Osteocyte (in vitro differentiated cells): ENCODE measurements at regions not wholly inside any gene's neighbourhood (a gene's known extent, or its start where the extent isn't known, plus 50 kb on each side); places are given as distances from the start of the nearest gene placed in this dataset.

Experiments
- DNase-seq: peaks from one replicate; pipeline ENCODE4 v3.0.0; 2021; ENCODE audit warnings: mixed read lengths; ENCODE audit not compliant: unreplicated experiment; ENCODE audit errors: extremely low spot score
- H3K27ac Mint-ChIP-seq: one replicate; pipeline ENCODE4 v1.8.0; 2021; ENCODE audit warnings: mild to moderate bottlenecking, mixed read lengths; ENCODE audit not compliant: unreplicated experiment
- H3K27me3 Mint-ChIP-seq: one replicate; pipeline ENCODE4 v1.8.0; 2021; ENCODE audit warnings: mixed read lengths; ENCODE audit not compliant: unreplicated experiment
- H3K36me3 Mint-ChIP-seq: one replicate; pipeline ENCODE4 v1.8.0; 2021; ENCODE audit warnings: mixed read lengths; ENCODE audit not compliant: unreplicated experiment
- H3K4me1 Mint-ChIP-seq: one replicate; pipeline ENCODE4 v1.8.0; 2021; ENCODE audit warnings: mixed read lengths; ENCODE audit not compliant: unreplicated experiment
- H3K4me3 Mint-ChIP-seq: one replicate; pipeline ENCODE4 v1.8.0; 2021; ENCODE audit warnings: mild to moderate bottlenecking, moderate library complexity, mixed read lengths; ENCODE audit not compliant: unreplicated experiment
- H3K9me3 Mint-ChIP-seq: one replicate; pipeline ENCODE4 v1.8.0; 2021; ENCODE audit warnings: mixed read lengths; ENCODE audit not compliant: unreplicated experiment
- TF ChIP-seq, protein P1 (sequence below): fragments of 200-600 bp; sonication (generic); IDR thresholded peaks from 2 replicates; pipeline ENCODE4 v1.5.0; 2021; ENCODE audit warnings: antibody characterized with exemption, mild to moderate bottlenecking, moderate library complexity

DNA sequence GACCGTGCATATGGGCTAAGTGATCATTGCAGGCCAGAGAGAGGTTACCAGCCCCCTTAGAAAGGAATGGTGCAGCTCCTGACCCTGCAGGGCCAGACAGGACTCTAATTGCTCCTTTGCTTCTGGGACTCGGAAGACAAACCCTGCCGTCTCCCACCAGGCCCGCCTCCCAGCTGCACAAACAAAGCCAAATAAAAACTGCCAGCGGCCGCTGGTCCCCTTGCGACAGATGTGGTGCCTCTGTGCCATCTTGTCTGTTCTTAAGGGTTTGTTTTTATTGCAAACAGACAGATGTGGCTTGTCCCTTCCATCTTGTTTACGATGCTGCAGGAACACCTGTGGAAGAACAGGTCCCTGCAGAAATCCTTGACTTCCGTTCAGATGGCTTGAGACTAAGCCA, 434.4 kb upstream of the TSHZ3 start:
- Mint-ChIP-seq H3K27me3 (no peaks in the 10 kb centered on the region), H3K36me3 (no peaks in the 10 kb centered on the region), H3K4me3 (no peak overlapping the region), H3K9me3 (peaks cover 15% of the 10 kb centered on the region), H3K27ac (no peak overlapping the region), H3K4me1 (no peaks in the 10 kb centered on the region)
- TF ChIP-seq, protein P1, sequence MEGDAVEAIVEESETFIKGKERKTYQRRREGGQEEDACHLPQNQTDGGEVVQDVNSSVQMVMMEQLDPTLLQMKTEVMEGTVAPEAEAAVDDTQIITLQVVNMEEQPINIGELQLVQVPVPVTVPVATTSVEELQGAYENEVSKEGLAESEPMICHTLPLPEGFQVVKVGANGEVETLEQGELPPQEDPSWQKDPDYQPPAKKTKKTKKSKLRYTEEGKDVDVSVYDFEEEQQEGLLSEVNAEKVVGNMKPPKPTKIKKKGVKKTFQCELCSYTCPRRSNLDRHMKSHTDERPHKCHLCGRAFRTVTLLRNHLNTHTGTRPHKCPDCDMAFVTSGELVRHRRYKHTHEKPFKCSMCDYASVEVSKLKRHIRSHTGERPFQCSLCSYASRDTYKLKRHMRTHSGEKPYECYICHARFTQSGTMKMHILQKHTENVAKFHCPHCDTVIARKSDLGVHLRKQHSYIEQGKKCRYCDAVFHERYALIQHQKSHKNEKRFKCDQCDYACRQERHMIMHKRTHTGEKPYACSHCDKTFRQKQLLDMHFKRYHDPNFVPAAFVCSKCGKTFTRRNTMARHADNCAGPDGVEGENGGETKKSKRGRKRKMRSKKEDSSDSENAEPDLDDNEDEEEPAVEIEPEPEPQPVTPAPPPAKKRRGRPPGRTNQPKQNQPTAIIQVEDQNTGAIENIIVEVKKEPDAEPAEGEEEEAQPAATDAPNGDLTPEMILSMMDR, result no peak
- DNase-seq, result no peak

DNA sequence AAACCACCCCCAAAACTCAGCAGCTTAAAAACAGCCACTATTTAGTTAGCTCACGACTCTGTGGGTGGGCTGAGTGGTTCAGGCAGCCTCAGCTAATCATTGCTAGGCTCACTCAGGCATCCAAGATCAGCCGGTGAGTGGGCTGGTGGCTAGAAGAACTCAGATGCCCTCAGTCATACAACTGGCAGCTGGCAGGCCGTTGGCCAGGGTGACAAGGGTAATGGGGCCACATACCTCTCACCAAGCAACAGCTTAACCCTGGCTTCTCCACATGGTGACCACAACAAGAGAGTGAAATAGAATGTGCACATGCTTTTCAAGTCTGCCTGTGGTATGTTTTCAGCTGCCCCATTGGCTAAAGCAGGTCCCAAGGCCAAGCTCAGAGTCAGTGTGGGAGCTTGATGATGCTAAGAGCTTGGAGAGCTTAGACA, 435.4 kb upstream of the TSHZ3 start:
- Mint-ChIP-seq H3K4me3 (no peak overlapping the region), H3K4me1 (no peaks in the 10 kb centered on the region), H3K27ac (no peak overlapping the region), H3K36me3 (no peaks in the 10 kb centered on the region), H3K27me3 (no peaks in the 10 kb centered on the region), H3K9me3 (peaks cover 15% of the 10 kb centered on the region)
- DNase-seq, result no peak
- TF ChIP-seq, protein P1, result no peak

DNA sequence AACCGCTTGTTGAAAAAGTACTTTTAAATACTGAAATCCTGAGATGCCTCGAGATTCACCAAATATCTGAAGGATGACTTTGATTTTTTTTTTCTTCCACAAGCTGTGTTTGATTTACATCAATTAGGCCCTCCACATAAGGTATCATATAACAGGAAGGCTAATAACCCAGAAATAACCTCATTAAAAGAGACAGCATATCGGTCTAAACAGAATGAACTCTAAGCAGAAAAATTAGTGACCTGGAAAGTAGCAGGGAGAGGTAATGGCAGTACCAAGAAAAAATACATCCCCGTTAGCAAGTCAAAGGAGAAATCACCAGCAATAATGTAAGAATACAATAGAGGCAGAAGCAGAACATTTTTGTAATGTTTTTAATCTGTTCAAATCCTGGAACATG, 452.4 kb upstream of the TSHZ3 start:
- TF ChIP-seq, protein P1, result no peak
- Mint-ChIP-seq H3K4me1 (no peaks in the 10 kb centered on the region), H3K27ac (no peak overlapping the region), H3K27me3 (no peaks in the 10 kb centered on the region), H3K36me3 (no peaks in the 10 kb centered on the region), H3K9me3 (peaks cover 39% of the 10 kb centered on the region), H3K4me3 (no peak overlapping the region)
- DNase-seq, result no peak

DNA sequence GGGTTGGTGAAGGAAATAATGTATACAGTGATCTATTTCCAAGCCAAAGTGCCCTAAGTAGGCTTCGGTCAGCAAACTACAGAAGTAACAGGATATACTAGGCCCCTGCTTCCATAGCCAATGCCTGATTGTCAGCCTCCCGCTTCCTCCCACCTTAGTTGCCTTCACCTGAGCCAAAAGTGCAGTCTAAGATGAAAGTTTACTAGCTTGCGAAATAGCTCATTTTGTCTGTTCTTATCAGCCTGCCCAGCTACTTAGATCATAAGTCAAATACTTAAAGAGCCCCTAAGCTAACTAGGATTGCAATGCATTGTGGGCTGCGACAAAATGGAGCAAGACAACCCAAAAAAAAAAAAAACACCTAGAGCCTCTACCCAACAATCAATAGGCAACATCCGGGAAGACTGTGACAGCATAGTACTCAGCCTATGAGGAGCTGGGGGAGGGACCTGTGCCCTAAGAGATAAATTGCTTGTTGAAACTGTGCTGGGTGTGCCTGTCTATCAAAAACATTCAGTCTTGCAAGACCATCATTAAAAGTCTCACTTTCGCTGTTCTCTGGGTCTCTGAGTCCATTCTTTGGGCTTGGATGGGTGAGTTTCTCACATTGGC, 454.7 kb upstream of the TSHZ3 start:
- H3K4me1 Mint-ChIP-seq, result no peaks in the 10 kb centered on the region
- TF ChIP-seq, protein P1, result no peak
- peaks cover 36% of the 10 kb centered on the region for H3K9me3 Mint-ChIP-seq
- H3K36me3 Mint-ChIP-seq, result no peaks in the 10 kb centered on the region
- H3K4me3 Mint-ChIP-seq, result no peak overlapping the region
- DNase-seq, result no peak
- no peak overlapping the region for H3K27ac Mint-ChIP-seq
- H3K27me3 Mint-ChIP-seq, result no peaks in the 10 kb centered on the region

DNA sequence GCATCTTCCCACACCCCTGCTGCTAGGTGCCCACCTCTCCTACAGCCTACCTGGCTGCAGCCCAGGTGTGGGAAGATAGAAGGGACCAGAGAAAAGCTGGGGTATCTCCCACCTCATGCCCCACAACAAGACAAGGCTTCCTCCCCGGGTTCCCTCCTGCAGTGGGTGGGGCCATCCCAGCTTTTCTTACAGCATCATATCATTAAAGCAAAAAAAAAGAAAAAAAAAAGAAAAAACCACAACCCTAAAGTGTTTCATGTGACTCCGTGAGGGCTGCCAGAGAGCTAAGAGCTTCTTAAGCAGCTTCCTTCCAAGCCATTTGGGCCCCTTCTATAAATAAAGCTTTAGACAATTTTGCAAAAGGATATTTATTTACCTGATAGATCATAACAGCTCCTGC, 455.4 kb upstream of the TSHZ3 start:
- H3K9me3 Mint-ChIP-seq, result peaks cover 37% of the 10 kb centered on the region
- no peak overlapping the region for H3K27ac Mint-ChIP-seq
- TF ChIP-seq, protein P1, result no peak

More for the DNA sequence above, 455.4 kb upstream of the TSHZ3 start:
- H3K4me1 Mint-ChIP-seq, result no peaks in the 10 kb centered on the region
- H3K4me3 Mint-ChIP-seq, result no peak overlapping the region
- DNase-seq, result no peak
- H3K27me3 Mint-ChIP-seq, result no peaks in the 10 kb centered on the region
- H3K36me3 Mint-ChIP-seq, result no peaks in the 10 kb centered on the region
